Smooth muscle cell (in vitro differentiated cells): ENCODE measurements at regions not wholly inside any gene's neighbourhood (a gene's known extent, or its start where the extent isn't known, plus 50 kb on each side); places are given as distances from the start of the nearest gene placed in this dataset.

Source experiments
- DNase-seq: peaks from one replicate; lab custom pipeline; 2025; ENCODE audit not compliant: unreplicated experiment; lab: John Stamatoyannopoulos, UW
- H2AFZ ChIP-seq: fragments of 200-600 bp; sonication (generic); 2 replicates; pipeline ENCODE4 v1.6.0; 2016; ENCODE audit warnings: antibody characterized with exemption, low read depth, mild to moderate bottlenecking
- H3F3A ChIP-seq: fragments of 200-600 bp; sonication (generic); 2 replicates; pipeline ENCODE4 v1.6.0; 2017; ENCODE audit warnings: antibody characterized with exemption, low read depth
- H3K27ac ChIP-seq: fragments of 200-600 bp; sonication (generic); 2 replicates; pipeline ENCODE4 v1.5.1; 2016; ENCODE audit warnings: low read depth, mild to moderate bottlenecking
- H3K27me3 ChIP-seq: fragments of 200-600 bp; sonication (generic); 2 replicates; pipeline ENCODE4 v1.6.1; 2016; ENCODE audit warnings: low read depth, mild to moderate bottlenecking
- H3K36me3 ChIP-seq: fragments of 200-600 bp; sonication (generic); 2 replicates; pipeline ENCODE4 v1.5.1; 2016; ENCODE audit warnings: low read depth
- H3K4me1 ChIP-seq: fragments of 200-600 bp; sonication (generic); 2 replicates; pipeline ENCODE4 v1.5.1; 2016; ENCODE audit warnings: low read depth
- H3K4me2 ChIP-seq: fragments of 200-600 bp; sonication (generic); 2 replicates; pipeline ENCODE4 v1.6.0; 2016; ENCODE audit warnings: mild to moderate bottlenecking
- H3K4me3 ChIP-seq: fragments of 200-600 bp; sonication (generic); 2 replicates; pipeline ENCODE4 v1.5.1; 2016; ENCODE audit warnings: mild to moderate bottlenecking
- H3K79me2 ChIP-seq: fragments of 200-600 bp; sonication (generic); 2 replicates; pipeline ENCODE4 v1.6.0; 2016; ENCODE audit warnings: low read depth, mild to moderate bottlenecking
- H3K9ac ChIP-seq: fragments of 200-600 bp; sonication (generic); 2 replicates; pipeline ENCODE4 v1.6.0; 2016; ENCODE audit warnings: low read depth
- H3K9me3 ChIP-seq: fragments of 200-600 bp; sonication (generic); replicated peaks from 2 replicates; pipeline ENCODE4 v1.5.1; 2016; ENCODE audit warnings: low read depth
- H4K20me1 ChIP-seq: fragments of 200-600 bp; sonication (generic); 2 replicates; pipeline ENCODE4 v1.6.0; 2016; ENCODE audit warnings: low read depth
- WGBS: methylation state at CpG from one replicate; pipeline ENCODE4 v1.1.7; 2016; ENCODE audit warnings: low lambda C conversion rate; 5-methylcytosine and 5-hydroxymethylcytosine counted together
- TF ChIP-seq, protein P1 (sequence below): fragments of 200-600 bp; sonication (generic); IDR thresholded peaks from 2 replicates; pipeline ENCODE4 v1.5.1; 2017; ENCODE audit warnings: borderline replicate concordance, mild to moderate bottlenecking, antibody characterized with exemption; ENCODE audit not compliant: insufficient read depth, poor library complexity, severe bottlenecking

DNA sequence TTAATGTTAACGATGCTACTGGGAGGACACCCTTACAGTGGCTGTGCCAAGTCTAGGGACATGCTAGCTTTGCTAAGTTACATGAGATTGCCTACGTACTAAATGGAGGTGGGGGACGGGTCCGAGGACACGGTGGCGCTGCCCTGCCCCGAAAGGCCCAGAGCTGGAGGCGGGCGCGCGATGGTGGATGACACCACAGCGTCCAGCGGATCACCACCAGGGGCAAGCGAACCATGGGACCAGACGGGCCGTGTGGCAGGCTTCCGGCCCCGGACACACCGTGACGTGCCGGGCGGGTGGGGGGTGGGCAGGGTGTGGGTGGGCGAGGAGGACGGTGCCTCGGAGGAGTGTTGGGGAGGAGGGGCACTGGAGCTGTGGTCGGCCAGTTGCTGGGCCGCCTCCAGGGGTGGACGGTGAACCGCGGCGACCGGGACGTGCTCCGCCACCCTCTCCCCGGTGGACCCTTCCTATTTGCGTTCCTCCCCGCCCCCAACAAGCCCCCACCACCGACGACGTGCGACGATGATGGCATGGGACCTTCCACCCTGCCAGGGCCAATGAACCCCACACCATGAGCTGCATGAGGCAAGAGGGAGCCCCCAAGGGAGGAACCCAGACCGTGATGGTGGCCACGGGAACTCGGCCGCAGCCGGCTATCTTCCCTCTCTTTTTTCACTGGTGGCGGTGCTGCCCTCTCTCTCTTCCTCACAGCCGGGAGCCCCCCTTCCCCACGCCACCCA, 773.3 kb upstream of the DEFB115 start:
- H3K4me2 ChIP-seq = no peak overlapping the region
- DNase-seq = no peak
- H3K36me3 ChIP-seq = no peaks in the 10 kb centered on the region
- H3K9me3 ChIP-seq = peaks cover 10% of the 10 kb centered on the region
- H3F3A ChIP-seq = no peaks in the 10 kb centered on the region
- H3K4me1 ChIP-seq = no peaks in the 10 kb centered on the region
- TF ChIP-seq, protein P1, sequence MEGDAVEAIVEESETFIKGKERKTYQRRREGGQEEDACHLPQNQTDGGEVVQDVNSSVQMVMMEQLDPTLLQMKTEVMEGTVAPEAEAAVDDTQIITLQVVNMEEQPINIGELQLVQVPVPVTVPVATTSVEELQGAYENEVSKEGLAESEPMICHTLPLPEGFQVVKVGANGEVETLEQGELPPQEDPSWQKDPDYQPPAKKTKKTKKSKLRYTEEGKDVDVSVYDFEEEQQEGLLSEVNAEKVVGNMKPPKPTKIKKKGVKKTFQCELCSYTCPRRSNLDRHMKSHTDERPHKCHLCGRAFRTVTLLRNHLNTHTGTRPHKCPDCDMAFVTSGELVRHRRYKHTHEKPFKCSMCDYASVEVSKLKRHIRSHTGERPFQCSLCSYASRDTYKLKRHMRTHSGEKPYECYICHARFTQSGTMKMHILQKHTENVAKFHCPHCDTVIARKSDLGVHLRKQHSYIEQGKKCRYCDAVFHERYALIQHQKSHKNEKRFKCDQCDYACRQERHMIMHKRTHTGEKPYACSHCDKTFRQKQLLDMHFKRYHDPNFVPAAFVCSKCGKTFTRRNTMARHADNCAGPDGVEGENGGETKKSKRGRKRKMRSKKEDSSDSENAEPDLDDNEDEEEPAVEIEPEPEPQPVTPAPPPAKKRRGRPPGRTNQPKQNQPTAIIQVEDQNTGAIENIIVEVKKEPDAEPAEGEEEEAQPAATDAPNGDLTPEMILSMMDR = no peak
- no peak overlapping the region for H3K4me3 ChIP-seq
- H2AFZ ChIP-seq = no peak overlapping the region
- no peak overlapping the region for H3K27ac ChIP-seq
- H4K20me1 ChIP-seq = no peaks in the 10 kb centered on the region
- no peaks in the 10 kb centered on the region for H3K27me3 ChIP-seq
- H3K79me2 ChIP-seq = no peaks in the 10 kb centered on the region
- WGBS = 96% methylated on average over 25 of the region's 50 CpGs
- no peak overlapping the region for H3K9ac ChIP-seq

DNA sequence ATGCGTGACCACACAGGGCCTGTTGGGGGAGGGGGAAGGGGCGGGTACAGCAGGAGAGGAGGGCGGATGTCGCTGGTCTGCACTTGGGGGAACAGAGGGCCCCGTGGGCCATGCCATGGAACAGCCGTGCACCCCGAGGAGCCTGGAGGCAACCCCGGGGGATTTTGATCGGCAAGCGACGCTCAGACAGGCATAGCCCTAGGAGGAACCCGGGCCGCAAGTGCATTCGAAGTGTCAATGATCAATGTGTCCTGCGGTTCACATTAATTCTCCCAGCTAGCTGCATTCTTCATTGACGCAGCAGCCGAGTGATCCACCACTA, 772.8 kb upstream of the DEFB115 start:
- Histone ChIP-seq H3K4me1 (no peaks in the 10 kb centered on the region), H3K79me2 (no peaks in the 10 kb centered on the region), H3K36me3 (no peaks in the 10 kb centered on the region), H4K20me1 (no peaks in the 10 kb centered on the region), H3K27me3 (no peaks in the 10 kb centered on the region), H3F3A (no peaks in the 10 kb centered on the region), H2AFZ (no peak overlapping the region), H3K4me3 (no peak overlapping the region), H3K9me3 (peaks cover 6% of the 10 kb centered on the region), H3K9ac (no peak overlapping the region), H3K27ac (no peak overlapping the region), H3K4me2 (no peak overlapping the region)
- no peak for DNase-seq
- 97% methylated on average over 16 of the region's 17 CpGs for WGBS
- TF ChIP-seq, protein P1 = no peak

DNA sequence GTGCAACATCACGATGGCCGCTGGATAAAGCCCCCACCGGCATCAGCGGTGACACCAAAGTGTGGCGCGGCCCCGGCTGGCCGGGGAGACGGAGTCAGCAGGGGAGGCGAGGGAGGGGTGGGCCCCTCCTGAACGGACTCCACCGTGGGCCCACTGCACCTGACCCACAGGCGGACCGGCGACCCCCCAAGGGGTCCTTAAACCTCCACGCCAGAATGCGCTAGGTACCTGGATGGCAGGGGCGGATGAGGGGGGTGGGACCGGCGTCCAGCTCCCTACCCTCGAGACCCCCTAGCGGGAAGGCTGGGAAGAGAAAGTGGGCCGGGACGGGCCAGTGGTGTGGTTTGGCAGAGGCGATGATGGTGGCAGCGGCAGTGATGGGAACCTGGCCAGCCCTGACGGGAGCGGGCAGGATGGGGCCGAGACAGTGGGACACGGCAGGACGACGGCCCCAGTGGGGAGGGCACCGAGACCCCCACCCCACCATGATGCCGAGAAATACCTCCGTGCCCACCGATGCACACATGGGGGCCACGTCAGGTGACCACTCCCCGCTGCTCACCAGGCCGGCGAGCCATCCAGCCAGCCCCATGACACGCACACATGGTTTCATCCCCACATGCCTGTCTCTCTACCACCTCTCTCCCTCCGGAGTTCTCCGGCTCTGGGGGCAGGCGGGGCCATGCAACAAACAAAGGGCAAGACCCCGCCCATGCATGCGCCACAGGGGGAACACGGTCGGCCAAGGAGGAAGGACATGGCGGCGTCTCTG, 771.9 kb upstream of the DEFB115 start:
- H3K4me2 ChIP-seq = no peak overlapping the region
- H2AFZ ChIP-seq = no peak overlapping the region
- H3K27me3 ChIP-seq = no peaks in the 10 kb centered on the region
- H4K20me1 ChIP-seq = no peaks in the 10 kb centered on the region
- peaks cover 6% of the 10 kb centered on the region for H3K9me3 ChIP-seq
- H3K4me3 ChIP-seq = no peak overlapping the region
- 92% methylated on average over 32 of the region's 50 CpGs for WGBS
- H3K4me1 ChIP-seq = no peaks in the 10 kb centered on the region
- no peak overlapping the region for H3K9ac ChIP-seq
- no peak overlapping the region for H3K27ac ChIP-seq
- H3K79me2 ChIP-seq = no peaks in the 10 kb centered on the region
- H3K36me3 ChIP-seq = no peaks in the 10 kb centered on the region
- TF ChIP-seq, protein P1 = no peak
- no peak for DNase-seq
- no peaks in the 10 kb centered on the region for H3F3A ChIP-seq
